PC-3 (cell line): ENCODE measurements at regions not wholly inside any gene's neighbourhood (a gene's known extent, or its start where the extent isn't known, plus 50 kb on each side); places are given as distances from the start of the nearest gene placed in this dataset.

Source experiments
- ATAC-seq: fragments of 200-7000 bp; cut with Tn5 transposase; 2 replicates; pipeline ENCODE4 v1.9.1; 2020; ENCODE audit warnings: mild to moderate bottlenecking, moderate library complexity
- BruUV-seq: library from RNA; stranded (reverse); fragments of 400-500 nt; replicated peaks from 2 replicates; lab custom pipeline; 2021; lab: Mats Ljungman, UMichigan
- CTCF ChIA-PET: fragments of 300-600 bp; sonication (Branson Sonifier 250); formaldehyde crosslinking; loops from one replicate; lab custom pipeline; 2022; ENCODE audit warnings: antibody characterized with exemption; lab: Charles Lee
- POLR2A ChIA-PET: fragments of 300-600 bp; sonication (Branson Sonifier 250); formaldehyde crosslinking; loops from one replicate; lab custom pipeline; 2022; ENCODE audit warnings: antibody characterized with exemption; ENCODE audit not compliant: unreplicated experiment; lab: Charles Lee
- DNase-seq: peaks from one replicate; pipeline ENCODE4 v3.0.0-alpha.2; 2015
- H2AFZ ChIP-seq: fragments of 300-600 bp; sonication (generic); 2 replicates; pipeline ENCODE4 v1.6.0; 2016; ENCODE audit warnings: antibody characterized with exemption, low read length
- H3F3A ChIP-seq: fragments of 300-600 bp; sonication (generic); one replicate; pipeline ENCODE4 v1.6.0; 2017; ENCODE audit warnings: antibody characterized with exemption, low read length, control low read depth, mild to moderate bottlenecking; ENCODE audit not compliant: unreplicated experiment
- H3K27ac ChIP-seq: fragments of 300-600 bp; sonication (generic); 2 replicates; pipeline ENCODE4 v1.5.1; 2016; ENCODE audit warnings: mild to moderate bottlenecking, low read length
- H3K27me3 ChIP-seq: fragments of 300-600 bp; sonication (generic); 2 replicates; pipeline ENCODE4 v1.6.1; 2016; ENCODE audit warnings: low read length, mixed read lengths
- H3K36me3 ChIP-seq: fragments of 300-600 bp; sonication (generic); 2 replicates; pipeline ENCODE4 v1.6.1; 2016; ENCODE audit warnings: low read depth, mixed run types, low read length, mixed read lengths
- H3K4me1 ChIP-seq: fragments of 300-600 bp; sonication (generic); 2 replicates; pipeline ENCODE4 v1.5.1; 2016; ENCODE audit warnings: low read length; ENCODE audit not compliant: insufficient read depth
- H3K4me2 ChIP-seq: fragments of 300-600 bp; sonication (generic); 2 replicates; pipeline ENCODE4 v1.6.0; 2016; ENCODE audit warnings: low read length
- H3K4me3 ChIP-seq: fragments of 300-600 bp; sonication (generic); 2 replicates; pipeline ENCODE4 v1.5.1; 2016; ENCODE audit warnings: mild to moderate bottlenecking, low read length, mixed read lengths
- H3K79me2 ChIP-seq: fragments of 300-600 bp; sonication (generic); 2 replicates; pipeline ENCODE4 v1.6.1; 2017; ENCODE audit warnings: low read length, mixed read lengths
- H3K9ac ChIP-seq: fragments of 300-600 bp; sonication (generic); 2 replicates; pipeline ENCODE4 v1.6.0; 2016; ENCODE audit warnings: mild to moderate bottlenecking, low read length
- H3K9me2 ChIP-seq: fragments of 300-600 bp; sonication (generic); replicated peaks from 2 replicates; pipeline ENCODE4 v1.6.1; 2016; ENCODE audit warnings: mixed run types, low read length, mixed read lengths
- H3K9me3 ChIP-seq: fragments of 300-600 bp; sonication (generic); 2 replicates; pipeline ENCODE4 v1.6.1; 2016; ENCODE audit warnings: low read length, mixed read lengths
- H4K20me1 ChIP-seq: fragments of 300-600 bp; sonication (generic); 2 replicates; pipeline ENCODE4 v1.6.1; 2016; ENCODE audit warnings: low read length, mixed read lengths
- EZH2 ChIP-seq: fragments of 300-600 bp; sonication (generic); IDR thresholded peaks from one replicate; pipeline ENCODE4 v1.6.1; 2017; ENCODE audit warnings: antibody characterized with exemption, mild to moderate bottlenecking, low read length; ENCODE audit not compliant: unreplicated experiment
- EZH2phosphoT487 ChIP-seq: fragments of 300-600 bp; sonication (generic); IDR thresholded peaks from 2 replicates; pipeline ENCODE4 v1.6.1; 2018; ENCODE audit warnings: mild to moderate bottlenecking, antibody characterized with exemption, low read length, borderline replicate concordance
- intact Hi-C: fragments of 100-400 bp; cut with micrococcal nuclease; formaldehyde crosslinking; loops from 2 replicates; pipeline ENCODE4 v1.9.0; 2023
- TF ChIP-seq, protein P1 (sequence below): fragments of 300-600 bp; sonication (generic); conservative IDR thresholded peaks from 2 replicates; pipeline ENCODE4 v1.5.1; 2017; ENCODE audit warnings: antibody characterized with exemption, low read depth, mild to moderate bottlenecking, low read length

DNA sequence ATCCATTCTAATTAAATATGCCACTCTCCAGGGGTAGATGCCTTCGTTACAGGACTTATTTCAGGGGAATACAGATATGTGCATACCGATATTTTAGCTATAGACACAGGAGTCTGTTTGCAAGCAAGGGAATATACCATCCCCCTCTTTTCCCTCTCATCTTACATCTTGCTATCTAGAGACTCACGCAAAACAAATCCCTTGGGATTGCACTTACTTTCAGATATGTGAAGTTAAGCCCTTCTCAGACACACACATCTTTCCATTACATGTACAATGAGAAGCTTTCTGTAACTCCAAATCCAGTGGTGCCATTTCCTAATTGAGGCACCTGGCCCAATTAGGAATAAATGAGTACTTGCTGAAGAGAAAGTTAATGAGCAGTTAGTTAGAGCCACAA lies 250.4 kb upstream of the FZD8 start:
- H4K20me1 ChIP-seq: no peaks in the 10 kb centered on the region
- no peaks in the 10 kb centered on the region for H3K9me3 ChIP-seq
- no peak overlapping the region for H3K9ac ChIP-seq
- H3F3A ChIP-seq: no peaks in the 10 kb centered on the region
- peaks cover 25% of the 10 kb centered on the region for H3K4me1 ChIP-seq
- H3K27me3 ChIP-seq: no peaks in the 10 kb centered on the region
- H3K9me2 ChIP-seq: no peaks in the 10 kb centered on the region
- DNase-seq (no peak), ATAC-seq (no peak)
- CTCF ChIA-PET: no interaction called here
- H3K4me2 ChIP-seq: no peak overlapping the region
- no peaks in the 10 kb centered on the region for H3K79me2 ChIP-seq
- no peak overlapping the region for H3K27ac ChIP-seq
- H3K36me3 ChIP-seq: no peaks in the 10 kb centered on the region
- TF ChIP-seq, protein P1, sequence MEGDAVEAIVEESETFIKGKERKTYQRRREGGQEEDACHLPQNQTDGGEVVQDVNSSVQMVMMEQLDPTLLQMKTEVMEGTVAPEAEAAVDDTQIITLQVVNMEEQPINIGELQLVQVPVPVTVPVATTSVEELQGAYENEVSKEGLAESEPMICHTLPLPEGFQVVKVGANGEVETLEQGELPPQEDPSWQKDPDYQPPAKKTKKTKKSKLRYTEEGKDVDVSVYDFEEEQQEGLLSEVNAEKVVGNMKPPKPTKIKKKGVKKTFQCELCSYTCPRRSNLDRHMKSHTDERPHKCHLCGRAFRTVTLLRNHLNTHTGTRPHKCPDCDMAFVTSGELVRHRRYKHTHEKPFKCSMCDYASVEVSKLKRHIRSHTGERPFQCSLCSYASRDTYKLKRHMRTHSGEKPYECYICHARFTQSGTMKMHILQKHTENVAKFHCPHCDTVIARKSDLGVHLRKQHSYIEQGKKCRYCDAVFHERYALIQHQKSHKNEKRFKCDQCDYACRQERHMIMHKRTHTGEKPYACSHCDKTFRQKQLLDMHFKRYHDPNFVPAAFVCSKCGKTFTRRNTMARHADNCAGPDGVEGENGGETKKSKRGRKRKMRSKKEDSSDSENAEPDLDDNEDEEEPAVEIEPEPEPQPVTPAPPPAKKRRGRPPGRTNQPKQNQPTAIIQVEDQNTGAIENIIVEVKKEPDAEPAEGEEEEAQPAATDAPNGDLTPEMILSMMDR: no peak
- TF ChIP-seq EZH2 (no peak), EZH2phosphoT487 (no peak)
- intact Hi-C loops: no loop called here
- H2AFZ ChIP-seq: no peak overlapping the region
- H3K4me3 ChIP-seq: no peak overlapping the region
- POLR2A ChIA-PET: no interaction called here
- BruUV-seq: no TSS peak

DNA sequence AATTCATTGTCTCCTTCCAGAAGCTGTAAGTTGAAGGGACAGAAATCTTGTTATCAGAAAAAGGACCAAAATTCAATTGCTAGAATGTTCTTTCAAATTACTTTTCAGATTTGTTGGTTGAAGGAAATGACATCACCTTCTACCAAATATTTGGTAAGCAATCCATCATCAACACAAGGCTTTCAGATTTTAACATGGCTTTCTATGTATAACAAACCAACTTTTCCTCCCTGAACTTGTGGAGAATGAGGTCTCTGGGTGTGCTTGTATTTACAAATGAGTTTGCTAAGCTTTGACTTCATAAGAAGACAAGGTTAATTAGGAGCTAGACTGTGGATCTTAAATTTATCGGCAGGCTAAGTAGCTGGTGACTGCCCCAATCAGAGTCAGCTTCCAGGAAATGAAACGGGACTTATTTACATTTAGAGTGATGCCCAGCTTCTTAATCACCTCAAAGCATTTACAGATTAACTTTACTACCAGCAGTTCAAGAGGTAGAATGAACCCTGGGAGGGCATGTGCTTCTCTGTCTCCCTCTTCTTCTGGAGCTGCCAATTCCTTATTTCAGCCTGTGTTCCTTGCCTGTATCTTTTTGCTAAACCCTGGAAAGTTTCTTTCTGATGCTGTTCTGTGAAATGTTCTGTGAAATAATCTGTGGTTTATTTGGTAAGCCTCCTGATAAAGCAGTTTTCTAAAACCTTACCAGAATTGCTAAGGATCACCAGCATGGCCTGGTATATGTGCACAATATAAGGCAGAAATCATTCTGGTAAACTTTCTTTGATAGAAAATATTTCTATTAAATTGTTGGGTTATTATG lies 248.8 kb upstream of the FZD8 start:
- Histone ChIP-seq H3K9ac (0 out of 2 replicates have a peak overlapping the region, but pooled peaks have one; percentile 0), H3F3A (no peaks in the 10 kb centered on the region), H2AFZ (peak overlapping the region; percentile 63), H3K9me3 (no peaks in the 10 kb centered on the region), H3K4me2 (peak overlapping the region; percentile 12), H3K4me1 (peaks cover 25% of the 10 kb centered on the region), H3K79me2 (no peaks in the 10 kb centered on the region), H3K9me2 (no peaks in the 10 kb centered on the region), H4K20me1 (no peaks in the 10 kb centered on the region), H3K36me3 (no peaks in the 10 kb centered on the region), H3K27me3 (no peaks in the 10 kb centered on the region), H3K27ac (peak overlapping the region; percentile 38), H3K4me3 (no peak overlapping the region)
- POLR2A ChIA-PET: interaction anchor here (0.6 to 0.7 kb wide), 2 partner anchors 196 to 835 kb away, joined by 3 read pairs; no protein-coding TSS in a partner anchor
- CTCF ChIA-PET: interaction anchor here (0.5 to 0.7 kb wide), 3 partner anchors 192 to 296 kb away, joined by 3 to 11 read pairs (median 4); no protein-coding TSS in a partner anchor
- intact Hi-C loops: loop anchor here (1.0 to 2.0 kb wide), 12 partner anchors 22 to 834 kb away; partner anchors contain the start of gene FZD8
- TSS peak; percentile 73 for BruUV-seq
- ATAC-seq (peak; percentile 66), DNase-seq (peak; percentile 55)
- TF ChIP-seq, protein P1: no peak
- TF ChIP-seq EZH2phosphoT487: no peak
- TF ChIP-seq EZH2: no peak
